ENCODE measurements at regions not wholly inside any gene's neighbourhood (a gene's known extent, or its start where the extent isn't known, plus 50 kb on each side); places are given as distances from the start of the nearest gene placed in this dataset.
"Not testable (repeated sequence)": the region's sequence is repeated elsewhere in the genome, so short reads cannot be mapped to it uniquely, and the experiment has no call there.

- no peak for DNase-seq
These were observed 1108.7 kb downstream of the BRD1 start for GRCh38 chr22:48718818-48719500.

GRCh38 chr22:48717883-48718817, 1109.5 kb downstream of the BRD1 start:
- DNase-seq, result no peak

- DNase-seq, result no peak
These were observed 1110.4 kb downstream of the BRD1 start for GRCh38 chr22:48717076-48717810.

GRCh38 chr22:48716154-48716553, 1111.5 kb downstream of the BRD1 start:
- not testable (repeated sequence) for DNase-seq

DNA sequence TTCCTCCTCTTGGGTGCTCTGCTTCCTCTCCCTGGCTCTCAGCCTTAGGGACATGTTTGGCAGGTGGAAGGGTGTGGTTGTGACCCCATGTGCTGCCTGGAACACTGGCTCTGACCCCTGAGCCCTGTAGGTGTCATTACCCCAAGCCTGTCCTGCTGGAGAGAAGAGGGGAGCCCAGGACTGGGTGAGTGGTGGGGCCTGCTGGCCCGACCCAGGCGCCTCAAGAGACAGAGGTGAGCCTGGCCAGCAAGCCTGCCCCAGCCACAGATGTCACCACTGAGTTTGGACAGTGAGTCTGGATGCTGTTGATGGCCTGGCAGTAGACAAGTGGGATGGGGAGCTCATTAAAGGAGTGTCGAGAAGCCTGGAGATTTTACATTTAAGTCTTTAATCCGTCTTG, 1112.2 kb downstream of the BRD1 start:
- DNase-seq, result no peak

DNA sequence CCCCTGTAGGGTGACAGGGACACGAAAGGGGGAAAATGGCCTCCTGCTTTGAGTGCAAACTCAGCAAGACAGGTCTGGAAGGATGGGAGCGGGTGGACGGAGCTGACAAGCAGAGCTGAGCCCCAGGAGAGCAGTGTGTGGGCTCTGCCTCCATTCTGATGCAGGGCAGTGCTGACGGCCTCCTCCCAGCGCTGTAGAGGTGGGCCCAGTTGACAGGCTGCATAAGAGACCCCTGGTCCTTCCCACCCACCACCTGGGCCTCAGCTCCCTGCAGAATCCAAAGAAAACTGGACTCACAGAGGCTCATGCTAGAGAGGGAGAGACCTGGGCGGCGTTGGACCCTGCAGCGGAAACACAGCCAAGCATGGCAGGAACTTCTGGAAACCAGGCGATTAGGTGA, 1113.4 kb downstream of the BRD1 start:
- DNase-seq, result no peak

DNA sequence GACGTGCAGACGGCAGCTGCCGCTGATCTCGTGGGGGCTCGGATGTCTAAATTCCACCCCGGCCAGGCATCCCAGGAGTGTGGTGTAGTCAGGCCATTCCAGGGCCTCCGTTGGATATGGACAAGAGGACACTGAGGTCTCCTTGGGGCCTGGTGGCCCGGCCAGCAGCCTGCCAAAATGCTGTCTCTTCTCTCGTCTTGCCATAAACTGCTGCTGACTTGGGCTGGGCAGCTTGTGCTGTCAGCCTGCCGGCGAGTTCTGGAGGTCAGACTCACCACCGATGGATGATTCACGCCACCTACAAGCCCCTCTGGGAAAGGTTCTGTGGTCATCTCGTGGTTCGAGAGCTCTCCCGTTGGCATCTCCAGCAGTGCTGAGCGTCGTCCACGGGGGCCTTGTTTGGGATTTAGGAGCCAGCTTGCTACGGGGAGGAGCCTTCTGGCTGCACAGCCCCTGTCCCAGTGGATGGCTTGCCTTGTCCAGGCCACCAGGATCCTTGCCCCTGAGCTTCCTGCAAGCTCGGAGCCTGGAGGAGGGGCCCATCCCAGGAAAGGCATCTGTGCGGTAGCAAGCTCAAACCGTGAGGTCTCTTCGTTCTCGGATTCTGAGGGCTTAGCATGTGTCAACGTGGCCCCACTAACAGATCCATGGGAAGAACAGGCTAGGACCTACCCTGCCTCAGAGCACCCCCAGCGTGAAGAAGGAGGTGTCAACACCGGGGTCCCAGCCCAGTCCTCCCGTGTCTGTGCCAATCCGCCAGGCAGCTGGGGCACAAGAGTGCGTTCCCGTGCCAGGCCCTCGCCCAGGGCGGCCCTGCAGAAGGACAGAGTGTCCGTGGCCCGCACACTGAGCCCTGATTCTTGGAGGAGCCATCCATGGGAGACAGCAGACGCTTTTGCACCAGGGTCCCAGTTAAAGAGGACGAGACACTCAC, 1114.1 kb downstream of the BRD1 start:
- no peak for DNase-seq

GRCh38 chr22:48712558-48713271, 1115.0 kb downstream of the BRD1 start:
- no peak for DNase-seq

DNA sequence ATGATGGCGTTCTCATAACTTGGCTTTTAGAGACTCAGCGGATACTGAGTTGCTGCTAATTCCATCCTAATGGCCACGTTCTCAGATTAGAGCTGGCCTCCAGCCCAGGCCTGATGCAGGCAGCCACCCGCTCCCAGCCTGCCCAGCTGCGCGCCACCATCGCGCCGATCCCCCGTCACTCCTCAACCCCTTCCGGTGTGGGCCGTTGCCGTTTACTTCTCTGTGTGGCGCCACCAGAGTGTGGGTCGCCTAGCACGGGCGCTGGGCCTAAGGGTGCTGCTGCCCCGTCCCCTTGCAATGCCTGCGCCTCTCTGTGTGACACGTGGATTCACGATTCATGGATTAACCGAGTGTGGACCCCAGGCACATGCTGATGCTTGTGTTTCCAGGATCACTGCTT, 1116.0 kb downstream of the BRD1 start:
- DNase-seq, result no peak

GRCh38 chr22:48711031-48711431, 1116.6 kb downstream of the BRD1 start:
- no peak for DNase-seq

DNA sequence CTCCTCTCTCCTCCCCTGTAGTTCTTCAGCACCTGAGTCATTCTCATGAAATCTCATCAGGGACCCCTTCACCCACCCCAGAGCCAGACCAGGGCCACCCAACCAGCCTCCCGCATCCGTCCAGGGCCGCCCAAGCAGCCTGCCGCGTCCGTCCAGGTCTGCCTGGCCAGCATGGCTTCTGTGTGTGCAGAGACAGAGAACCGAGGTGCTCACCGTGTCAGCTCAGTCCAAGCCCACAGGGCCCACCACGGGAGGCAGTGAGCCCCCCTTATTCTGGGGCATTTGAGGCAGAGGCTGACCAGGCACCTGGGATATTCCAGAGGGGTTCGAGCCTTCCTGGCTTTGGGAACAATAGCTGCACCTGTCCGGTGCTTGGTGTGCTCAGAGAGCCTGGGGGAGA, 1117.3 kb downstream of the BRD1 start:
- no peak for DNase-seq

DNA sequence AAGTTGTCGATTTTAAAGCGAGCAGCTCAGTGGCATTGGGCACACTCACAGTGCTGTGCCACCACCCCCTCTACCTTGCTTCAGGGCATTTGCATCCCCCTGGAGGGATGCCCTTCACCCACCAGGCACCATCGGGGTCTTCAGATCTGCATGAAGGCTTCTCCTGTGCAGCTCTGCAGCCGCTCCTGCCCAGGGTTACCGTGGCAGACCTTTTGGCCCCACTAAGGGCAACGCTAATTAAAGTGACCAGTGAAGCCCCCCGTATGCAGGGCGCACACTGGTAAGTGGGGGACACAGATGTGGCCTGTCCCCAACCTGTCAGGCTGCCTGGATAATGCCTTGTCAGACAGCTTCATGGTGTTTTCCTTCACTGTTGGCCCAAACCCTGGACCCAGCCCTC, 1117.7 kb downstream of the BRD1 start:
- no peak for DNase-seq

- no peak for DNase-seq
These were observed 1118.2 kb downstream of the BRD1 start for GRCh38 chr22:48709453-48709852.

- no peak for DNase-seq
These were observed 1119.0 kb downstream of the BRD1 start for GRCh38 chr22:48708558-48709245.

GRCh38 chr22:48707763-48708557, 1119.7 kb downstream of the BRD1 start:
- DNase-seq, result no peak

- no peak for DNase-seq
These were observed 1120.5 kb downstream of the BRD1 start for GRCh38 chr22:48706934-48707762.

- DNase-seq, result no peak
These were observed 1121.6 kb downstream of the BRD1 start for GRCh38 chr22:48705917-48706605.

GRCh38 chr22:48705159-48705916, 1122.3 kb downstream of the BRD1 start:
- DNase-seq, result no peak
